Fibroblast of skin of right quadriceps (primary cell): ENCODE measurements at regions not wholly inside any gene's neighbourhood (a gene's known extent, or its start where the extent isn't known, plus 50 kb on each side); places are given as distances from the start of the nearest gene placed in this dataset.

Experiments used
- DNase-seq: peaks from one replicate; pipeline ENCODE4 v3.0.0-alpha.2; 2013

GRCh38 chr2:34492561-34493455, 893.7 kb upstream of the FAM98A start:
- no peak for DNase-seq

- no peak for DNase-seq
Observed at GRCh38 chr2:34486965-34487364, 887.9 kb upstream of the FAM98A start.

- DNase-seq: no peak
Observed at GRCh38 chr2:34481542-34481941, 882.4 kb upstream of the FAM98A start.

GRCh38 chr2:34480366-34480765, 881.3 kb upstream of the FAM98A start:
- no peak for DNase-seq

GRCh38 chr2:34475156-34475555, 876.1 kb upstream of the FAM98A start:
- DNase-seq: no peak

GRCh38 chr2:34474646-34475045, 875.5 kb upstream of the FAM98A start:
- no peak for DNase-seq

- DNase-seq: no peak
Observed at GRCh38 chr2:34447097-34447496, 848.0 kb upstream of the FAM98A start.

GRCh38 chr2:34423301-34423700, 824.2 kb upstream of the FAM98A start:
- DNase-seq: no peak

GRCh38 chr2:34419856-34420255, 820.8 kb upstream of the FAM98A start:
- no peak for DNase-seq

GRCh38 chr2:34416856-34417255, 817.8 kb upstream of the FAM98A start:
- DNase-seq: no peak

GRCh38 chr2:34414856-34415255, 815.8 kb upstream of the FAM98A start:
- DNase-seq: no peak

GRCh38 chr2:34408100-34408499, 809.0 kb upstream of the FAM98A start:
- no peak for DNase-seq

- no peak for DNase-seq
Observed at GRCh38 chr2:34403512-34403911, 804.4 kb upstream of the FAM98A start.

GRCh38 chr2:34402376-34402775, 803.3 kb upstream of the FAM98A start:
- no peak for DNase-seq

- no peak for DNase-seq
Observed at GRCh38 chr2:34401186-34401585, 802.1 kb upstream of the FAM98A start.

GRCh38 chr2:34388446-34388845, 789.3 kb upstream of the FAM98A start:
- DNase-seq: no peak

GRCh38 chr2:34387536-34387935, 788.4 kb upstream of the FAM98A start:
- DNase-seq: no peak

- no peak for DNase-seq
Observed at GRCh38 chr2:34379586-34379985, 780.5 kb upstream of the FAM98A start.

GRCh38 chr2:34373586-34374233, 774.6 kb upstream of the FAM98A start:
- no peak for DNase-seq

- DNase-seq: no peak
Observed at GRCh38 chr2:34372967-34373366, 773.9 kb upstream of the FAM98A start.

- DNase-seq: no peak
Observed at GRCh38 chr2:34371711-34372110, 772.6 kb upstream of the FAM98A start.

- no peak for DNase-seq
Observed at GRCh38 chr2:34368304-34368703, 769.2 kb upstream of the FAM98A start.

GRCh38 chr2:34365932-34366331, 766.8 kb upstream of the FAM98A start:
- DNase-seq: no peak

- DNase-seq: no peak
Observed at GRCh38 chr2:34365512-34365911, 766.4 kb upstream of the FAM98A start.
